GM12891 (cell line): ENCODE measurements at regions not wholly inside any gene's neighbourhood (a gene's known extent, or its start where the extent isn't known, plus 50 kb on each side); places are given as distances from the start of the nearest gene placed in this dataset.

Experiments
- POLR2A ChIP-seq: IDR thresholded peaks from 2 replicates; pipeline ENCODE4 v1.6.1; 2011; ENCODE audit warnings: low read depth, low read length, control low read depth
- POLR2AphosphoS5 ChIP-seq: IDR thresholded peaks from 2 replicates; pipeline ENCODE4 v1.6.1; 2011; ENCODE audit warnings: low read depth, low read length, control low read depth
- SPI1 ChIP-seq: IDR thresholded peaks from 2 replicates; pipeline ENCODE4 v1.6.1; 2011; ENCODE audit warnings: low read depth, low read length, control low read depth
- TAF1 ChIP-seq: IDR thresholded peaks from 2 replicates; pipeline ENCODE4 v1.6.1; 2011; ENCODE audit warnings: low read depth, low read length, control low read depth

- TF ChIP-seq POLR2AphosphoS5 (no peak), TAF1 (no peak), POLR2A (no peak), SPI1 (no peak)
These were observed 272.8 kb downstream of the GAS1 start for GRCh38 chr9:86674487-86674886.
